Stimulated activated CD4-positive, alpha-beta T cell treated with anti-CD3 and anti-CD28 coated beads, Interleukin-15, amount 100 ng/mL, for 24 hours (primary cell): ENCODE measurements at regions not wholly inside any gene's neighbourhood (a gene's known extent, or its start where the extent isn't known, plus 50 kb on each side); places are given as distances from the start of the nearest gene placed in this dataset.
"Not testable (repeated sequence)": the region's sequence is repeated elsewhere in the genome, so short reads cannot be mapped to it uniquely, and the experiment has no call there.

ENCODE experiments used
- DNase-seq: peaks from one replicate; pipeline ENCODE4 v3.0.0-alpha.2; 2020

DNA sequence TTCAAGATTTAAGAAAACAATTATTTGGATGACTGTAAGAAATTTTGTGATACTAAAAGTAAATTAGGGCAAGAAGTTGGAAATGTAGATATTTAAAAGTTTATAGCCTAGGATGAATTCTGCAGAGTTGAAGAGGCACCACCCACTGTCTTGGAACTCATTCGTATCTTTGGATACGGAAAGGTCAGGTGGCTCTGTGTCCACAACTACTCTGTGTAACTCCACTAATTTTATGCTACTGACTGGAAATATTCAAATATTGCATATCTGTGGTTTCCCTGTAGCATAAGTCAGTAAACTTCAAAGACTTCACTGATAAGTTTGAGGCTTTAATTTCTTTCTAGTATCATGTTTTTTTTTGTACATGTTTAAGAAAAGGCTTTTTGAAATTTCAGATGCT is 156.9 kb upstream of the RPRM start:
- DNase-seq: no peak

DNA sequence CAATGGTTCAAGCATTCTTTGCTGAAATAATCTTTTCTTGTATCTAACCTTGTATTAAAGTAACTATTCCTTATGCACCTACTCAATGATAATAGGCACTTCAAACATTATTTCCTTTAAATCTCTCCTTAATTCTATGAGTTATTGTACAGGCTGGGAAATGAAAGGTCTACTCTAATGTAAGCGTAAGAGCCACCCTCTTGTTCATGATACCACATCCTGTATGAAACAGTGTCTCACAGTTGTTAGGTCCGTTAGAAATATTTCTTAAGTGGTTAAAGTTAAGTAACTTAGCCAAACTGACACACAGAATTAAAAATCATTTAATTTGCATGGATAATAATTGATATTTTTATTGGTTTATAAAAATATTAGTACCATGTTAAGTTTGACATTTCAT is 162.5 kb upstream of the RPRM start:
- DNase-seq: no peak

DNA sequence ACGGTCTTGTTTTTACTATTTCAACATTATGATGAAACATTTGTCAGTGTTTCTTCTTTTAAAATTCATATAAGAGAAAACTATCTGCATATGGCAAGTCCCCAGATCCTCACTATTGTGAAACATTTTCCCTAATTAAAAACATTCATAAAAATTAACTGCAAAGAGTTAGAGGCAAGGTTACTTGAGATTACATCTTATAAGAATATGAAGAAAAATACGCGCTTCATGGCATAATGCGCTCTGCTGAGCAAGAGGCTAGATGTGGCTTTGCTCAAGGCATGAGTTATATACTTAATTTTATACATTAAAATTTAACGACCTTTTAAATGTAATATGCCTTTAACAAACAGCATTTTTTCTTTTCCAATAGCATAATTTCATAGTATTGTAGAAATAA is 166.4 kb upstream of the RPRM start:
- DNase-seq: no peak

DNA sequence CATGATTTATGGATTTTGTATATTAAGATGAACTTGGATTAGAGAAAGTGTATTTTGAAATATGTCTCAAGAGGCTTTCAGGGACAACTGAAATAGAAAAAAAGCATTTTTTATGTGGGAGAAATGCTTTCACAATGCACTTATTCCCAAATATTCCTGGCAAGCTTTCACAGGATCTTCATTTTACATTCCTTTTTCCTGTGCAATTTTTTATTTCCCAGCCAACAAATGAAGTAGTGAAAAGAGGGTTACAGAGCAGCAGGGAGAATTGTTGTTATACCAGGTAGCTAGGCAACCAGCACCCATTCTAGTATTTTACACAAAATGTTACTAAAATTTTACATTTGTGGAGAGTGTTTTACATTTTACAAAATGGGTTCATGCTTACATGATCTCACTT is 167.0 kb upstream of the RPRM start:
- DNase-seq: no peak

DNA sequence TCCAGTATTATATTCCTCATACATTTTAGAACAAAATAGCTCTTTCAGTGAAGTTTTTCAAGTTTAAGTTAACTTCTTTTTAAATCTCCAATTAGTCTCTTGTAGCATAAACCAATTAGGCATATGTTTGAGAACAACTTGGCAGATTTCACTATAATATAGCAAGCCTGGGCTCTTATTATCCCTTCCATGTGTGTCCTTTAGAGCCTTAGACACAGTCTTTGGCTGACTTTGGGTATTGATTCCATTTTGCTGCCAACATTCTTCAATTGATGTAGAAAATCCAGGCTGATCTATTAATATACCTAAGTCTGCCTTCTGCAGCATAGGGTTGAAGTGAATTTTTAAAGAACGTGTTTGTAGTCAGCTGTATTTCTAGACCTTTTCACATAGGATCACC is 179.1 kb upstream of the RPRM start:
- DNase-seq: no peak

DNA sequence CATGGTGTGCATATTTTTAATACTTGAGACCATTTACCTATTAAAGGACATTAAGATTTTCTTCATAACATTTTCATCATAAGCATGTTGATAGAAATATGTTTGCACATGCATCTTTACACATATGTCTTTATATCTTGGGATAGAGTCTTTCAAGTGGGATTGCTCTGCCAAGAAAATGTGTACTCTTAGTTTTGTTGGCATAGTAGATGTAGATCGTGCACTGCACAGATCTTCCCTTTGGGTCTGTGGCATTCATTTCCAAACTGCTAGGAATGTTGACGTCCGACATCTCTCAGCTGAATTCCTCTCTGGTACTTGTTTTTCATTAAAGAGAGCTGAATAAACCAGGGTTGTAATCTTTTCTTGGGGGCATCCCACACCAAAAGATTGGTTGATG is 183.2 kb upstream of the RPRM start:
- DNase-seq: no peak

DNA sequence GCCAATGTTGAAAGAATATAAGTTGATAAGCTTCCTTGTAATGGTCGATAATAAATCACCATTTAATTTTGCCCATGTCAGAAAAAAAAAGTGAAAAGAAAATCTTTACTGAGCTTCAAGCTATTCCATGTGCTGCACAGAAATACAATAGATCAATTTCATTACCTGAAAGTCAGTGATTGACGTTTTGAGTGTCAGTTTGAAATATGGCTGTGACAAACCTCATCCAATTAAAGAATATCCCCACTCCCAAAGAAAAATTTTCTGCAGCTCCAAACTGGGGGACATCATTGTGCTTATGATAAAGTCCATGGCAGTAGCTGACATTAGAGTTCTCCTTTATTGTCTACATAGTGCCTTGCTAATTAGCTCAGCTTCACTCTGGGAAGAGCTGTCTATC is 184.8 kb upstream of the RPRM start:
- DNase-seq: no peak

DNA sequence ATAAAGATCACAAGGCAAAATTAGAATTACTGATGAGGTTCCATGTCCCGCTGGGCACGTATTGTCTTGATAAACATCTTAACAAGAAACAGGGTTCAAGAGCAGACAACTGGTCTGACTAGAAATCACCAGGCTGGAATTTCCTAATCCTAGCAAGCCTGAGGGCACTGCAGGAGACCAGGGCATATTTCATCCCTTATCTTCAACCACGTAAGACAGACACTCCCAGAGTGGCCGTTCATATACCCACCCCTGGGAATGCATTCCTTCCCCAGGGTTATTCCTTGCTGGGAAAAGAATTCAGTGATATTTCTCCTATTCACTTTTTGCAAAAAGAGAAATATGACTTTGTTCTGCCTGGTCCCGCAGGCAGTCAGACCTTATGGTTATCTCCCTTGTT is 185.4 kb upstream of the RPRM start:
- not testable (repeated sequence) for DNase-seq

DNA sequence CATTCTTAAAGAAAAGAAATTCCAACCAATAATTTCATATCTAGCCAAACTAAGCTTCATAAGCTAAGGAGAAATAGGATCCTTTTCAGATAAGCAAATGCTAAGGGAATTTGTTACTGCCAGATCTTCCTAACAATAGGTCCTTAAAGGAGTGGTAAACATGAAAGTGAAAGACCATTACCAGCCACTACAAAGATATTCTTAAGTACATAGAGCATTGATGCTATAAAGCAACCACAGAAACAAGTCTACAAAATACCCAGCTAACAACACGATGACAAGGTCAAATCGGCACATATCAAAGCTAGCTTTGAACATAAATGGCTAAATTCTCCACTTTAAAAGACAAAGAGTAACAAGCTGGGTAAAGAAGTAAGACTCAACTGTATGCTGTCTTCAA is 188.9 kb upstream of the RPRM start:
- DNase-seq: no peak

DNA sequence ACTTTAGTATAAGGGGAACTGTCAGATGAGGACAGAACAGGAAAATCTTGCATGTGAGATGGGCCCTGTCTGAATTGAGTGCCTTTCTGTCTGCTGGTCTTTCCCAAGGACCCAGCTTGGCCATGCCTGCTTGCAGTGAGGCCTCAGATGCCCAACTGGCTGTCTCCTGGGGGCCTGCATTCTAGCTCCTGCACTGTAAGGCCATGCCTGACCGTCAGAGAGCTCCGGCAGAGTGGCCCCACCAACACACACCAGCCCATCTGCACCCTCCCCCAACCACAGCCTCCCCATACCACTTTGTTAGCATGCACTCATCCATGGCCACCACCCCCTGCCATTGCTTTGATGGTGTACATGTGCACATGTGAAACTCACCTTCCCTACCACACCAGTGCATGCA is 190.4 kb upstream of the RPRM start:
- DNase-seq: no peak

DNA sequence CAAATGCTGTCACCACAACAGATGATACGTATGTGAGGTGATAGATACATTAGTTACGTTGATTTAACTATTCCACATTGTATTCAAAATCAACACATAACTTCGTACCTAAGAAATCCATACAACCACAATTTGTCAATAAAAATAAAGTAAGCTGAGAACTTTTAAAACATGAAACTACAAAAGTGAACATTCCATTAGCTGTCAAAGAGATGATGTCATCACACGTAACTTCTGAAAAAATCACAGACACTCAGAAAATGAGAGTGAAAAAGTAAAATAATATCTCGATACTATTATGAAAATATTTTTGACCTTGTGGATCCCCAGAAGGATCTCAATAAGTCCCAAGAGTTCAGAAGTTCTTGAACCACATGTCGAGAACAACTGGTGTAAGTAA is 161.6 kb upstream of the GALNT13 start:
- no peak for DNase-seq

DNA sequence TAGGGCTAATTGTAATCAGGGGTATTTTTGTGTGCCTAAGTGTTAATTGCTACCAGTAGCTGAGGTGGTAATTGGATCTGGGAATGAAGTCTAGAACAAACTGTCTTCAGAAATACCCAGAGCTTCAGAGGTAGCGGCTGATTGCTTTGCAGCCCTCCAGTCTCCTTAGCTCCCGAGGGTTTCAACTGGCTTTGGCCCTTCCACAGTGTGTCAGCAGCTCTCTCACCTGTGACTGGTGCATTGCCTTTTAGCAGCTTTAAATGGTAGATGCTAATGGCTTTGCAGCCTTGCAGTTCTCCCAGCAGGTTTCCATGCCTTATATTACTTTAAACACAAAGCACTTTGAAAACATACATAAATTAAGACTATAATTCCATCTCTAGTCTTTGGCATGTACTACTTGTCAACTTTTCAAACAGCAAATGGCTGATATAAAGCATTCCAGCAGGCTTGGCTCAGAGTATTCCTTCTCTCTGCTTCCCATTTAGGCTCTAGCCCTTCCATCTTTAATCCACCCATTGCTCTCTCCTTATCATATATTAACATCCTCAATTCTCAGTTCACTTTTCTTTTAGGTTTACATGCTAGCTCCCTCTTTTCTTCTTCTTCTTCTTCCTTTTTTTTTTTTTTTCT is 156.4 kb upstream of the GALNT13 start:
- DNase-seq: no peak

DNA sequence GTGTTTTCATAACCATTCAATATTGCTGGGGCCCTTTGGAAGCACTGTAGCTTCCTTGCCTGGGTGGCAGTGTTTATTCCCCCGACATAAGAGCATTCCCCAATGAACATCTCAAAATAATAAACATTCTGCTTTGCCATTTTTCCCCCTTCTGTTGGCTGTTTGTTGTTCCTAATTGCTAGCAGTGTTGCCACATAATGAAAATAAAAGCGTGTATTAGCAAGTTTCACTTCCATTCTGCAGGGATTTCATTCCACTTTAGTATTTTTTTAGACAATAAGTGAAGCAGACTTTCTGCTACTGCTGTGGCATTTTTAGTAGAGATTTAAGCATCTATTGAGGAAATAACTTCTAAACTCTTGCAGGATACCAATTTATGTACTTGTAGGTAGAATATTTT is 154.7 kb upstream of the GALNT13 start:
- DNase-seq: no peak

DNA sequence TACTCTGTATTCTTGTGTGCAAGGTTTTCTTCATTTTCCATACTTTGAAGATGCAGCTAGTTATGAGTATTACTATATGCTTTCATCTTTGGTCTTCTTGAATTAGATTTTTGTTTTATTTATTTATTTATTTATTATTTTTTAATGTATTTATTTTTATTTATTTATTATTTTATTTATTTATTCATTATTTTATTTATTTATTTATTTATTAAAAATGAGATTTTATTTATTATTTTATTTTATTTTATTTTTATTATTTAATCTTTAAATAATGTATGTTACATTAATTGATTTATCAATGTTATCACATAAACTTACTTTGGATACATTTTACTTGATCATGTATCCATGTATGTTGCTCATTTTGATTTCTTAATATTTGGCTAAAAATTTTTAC is 132.3 kb upstream of the GALNT13 start:
- DNase-seq: no peak

DNA sequence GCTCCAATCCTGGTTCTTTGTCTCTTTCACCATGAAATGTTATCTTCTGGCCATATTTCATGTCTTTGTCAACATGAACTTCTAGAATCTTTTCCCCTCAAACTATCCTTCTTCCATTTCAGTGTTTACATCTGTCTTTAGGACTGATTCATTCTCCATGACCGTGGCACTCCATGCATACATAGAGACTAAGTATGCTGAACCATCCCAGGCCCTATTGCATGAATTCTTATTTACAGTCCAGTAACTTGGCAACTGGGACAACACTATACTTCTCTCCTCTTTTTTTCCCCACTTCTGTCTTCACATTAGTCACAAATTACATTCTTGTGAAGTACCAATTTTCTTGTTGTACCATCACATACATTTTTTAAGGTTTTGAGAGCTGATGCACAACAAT is 109.8 kb upstream of the GALNT13 start:
- no peak for DNase-seq

DNA sequence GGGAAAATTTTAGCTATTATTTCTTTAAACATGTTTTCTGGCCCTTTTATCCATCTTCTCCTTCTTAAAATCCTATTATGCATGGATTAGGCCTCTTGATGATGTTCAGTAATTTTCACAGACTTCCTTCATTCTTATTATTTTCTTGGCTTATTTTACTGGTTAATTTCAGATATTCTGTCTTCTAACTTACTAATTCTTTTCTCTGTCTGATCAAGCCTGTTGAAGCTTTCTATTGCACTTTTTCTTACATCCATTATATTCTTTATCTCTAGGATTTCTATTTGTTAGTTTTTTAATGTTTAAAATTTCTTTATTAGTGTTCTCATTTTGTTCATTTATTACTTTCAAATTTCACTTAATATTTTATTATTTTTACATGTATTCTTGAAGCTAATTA is 105.3 kb upstream of the GALNT13 start:
- DNase-seq: no peak

DNA sequence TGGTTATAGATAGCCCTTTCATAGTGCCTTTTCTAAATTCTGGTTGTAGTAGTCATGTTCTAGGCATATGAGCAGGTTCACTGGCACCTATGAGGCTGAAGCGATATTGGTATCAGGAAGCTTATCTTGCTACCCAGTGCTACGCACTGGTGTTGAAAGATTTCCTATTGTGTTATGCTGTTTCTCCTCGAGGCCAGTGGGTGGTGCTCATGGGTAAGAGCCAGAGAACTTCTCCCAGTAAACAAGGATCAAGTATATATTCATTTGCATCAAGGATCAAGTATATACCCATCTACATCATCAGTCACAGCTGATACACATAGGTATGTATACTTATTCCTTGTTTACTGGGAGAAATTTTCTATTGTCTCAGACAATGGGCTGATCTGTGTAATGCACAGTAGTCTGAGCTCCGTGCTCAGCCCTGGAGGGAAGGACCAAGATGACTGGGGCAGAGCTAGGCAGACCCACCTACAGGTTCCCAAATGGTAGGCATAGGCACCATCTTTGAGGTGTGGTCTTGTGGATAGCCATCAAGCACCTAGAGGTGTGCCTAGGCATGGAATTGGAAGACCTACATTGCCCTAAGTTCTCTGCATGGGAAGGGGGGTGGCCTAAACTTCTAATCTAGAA is 101.2 kb upstream of the GALNT13 start:
- DNase-seq: no peak

DNA sequence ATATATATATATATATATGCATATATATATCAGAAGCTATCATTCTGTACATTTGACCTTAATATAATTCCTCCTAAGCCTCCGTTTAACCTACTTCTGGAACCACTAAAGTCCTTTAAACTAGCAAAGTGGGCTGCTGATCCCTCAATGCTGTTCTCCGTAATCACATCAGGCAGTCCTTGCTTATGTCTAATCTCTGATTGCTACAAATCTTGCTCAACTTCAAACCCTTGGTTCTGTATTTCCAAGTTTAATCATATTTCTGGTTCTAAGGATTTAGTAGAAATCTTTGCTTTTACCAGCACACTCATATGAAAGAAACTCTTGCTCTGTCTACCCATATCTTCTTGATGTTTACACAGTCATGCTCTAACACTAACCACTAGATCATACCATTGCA is 91.5 kb upstream of the GALNT13 start:
- DNase-seq: no peak

DNA sequence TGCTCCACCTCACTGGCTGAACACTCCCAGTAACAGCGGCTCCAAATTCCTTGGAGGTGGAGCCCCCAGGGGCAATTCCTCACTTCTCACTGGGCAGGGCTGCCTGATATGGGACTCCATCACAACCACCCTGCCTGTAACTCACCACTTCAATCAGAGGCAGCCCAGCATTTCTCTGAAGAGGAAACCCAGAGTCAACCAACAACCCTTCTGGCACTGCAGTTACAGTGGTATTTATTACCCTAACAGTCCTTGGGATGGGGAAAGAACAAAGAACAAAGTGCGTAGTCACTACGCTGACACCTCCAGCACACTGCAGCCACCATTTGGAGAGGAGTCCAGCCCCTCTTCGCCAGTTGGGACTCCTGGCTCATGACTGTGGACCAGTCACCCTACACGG is 85.7 kb upstream of the GALNT13 start:
- no peak for DNase-seq

DNA sequence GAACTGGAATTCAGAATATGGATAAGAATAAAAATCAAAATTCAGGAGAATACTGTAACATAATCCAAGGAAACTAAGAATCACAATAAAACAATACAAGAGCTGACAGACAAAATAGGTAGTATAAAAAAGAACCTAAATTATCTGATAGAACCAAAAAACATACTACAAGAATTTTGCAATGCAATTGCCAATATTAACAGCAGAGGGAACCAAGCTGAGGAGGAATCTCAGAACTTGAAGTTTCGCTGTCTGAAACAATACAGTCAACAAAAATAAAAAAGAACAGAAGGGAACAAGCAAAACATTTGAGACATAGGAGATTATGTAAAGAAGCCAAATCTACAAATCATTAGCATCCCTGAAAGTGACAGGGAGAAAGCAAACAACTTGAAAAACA is 84.1 kb upstream of the GALNT13 start:
- DNase-seq: no peak

DNA sequence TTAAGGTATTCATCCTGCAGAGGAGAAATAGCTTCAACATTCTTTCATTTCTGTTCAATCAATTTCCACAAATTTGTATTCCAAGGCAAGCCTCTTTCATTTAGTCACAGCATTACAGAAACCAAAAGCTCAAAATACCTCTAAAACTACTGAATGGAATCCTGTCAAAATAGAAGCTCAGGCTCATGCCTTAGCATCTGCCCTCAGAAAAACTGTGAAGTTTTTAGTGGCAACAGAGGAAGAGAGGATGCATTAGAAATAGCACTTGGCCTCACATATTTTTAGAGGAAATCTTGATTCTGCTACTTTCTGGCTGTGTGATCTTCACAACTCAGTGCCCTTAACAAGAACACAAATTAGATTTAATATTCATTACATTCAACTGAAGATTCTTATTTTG is 69.1 kb upstream of the GALNT13 start:
- DNase-seq: no peak

DNA sequence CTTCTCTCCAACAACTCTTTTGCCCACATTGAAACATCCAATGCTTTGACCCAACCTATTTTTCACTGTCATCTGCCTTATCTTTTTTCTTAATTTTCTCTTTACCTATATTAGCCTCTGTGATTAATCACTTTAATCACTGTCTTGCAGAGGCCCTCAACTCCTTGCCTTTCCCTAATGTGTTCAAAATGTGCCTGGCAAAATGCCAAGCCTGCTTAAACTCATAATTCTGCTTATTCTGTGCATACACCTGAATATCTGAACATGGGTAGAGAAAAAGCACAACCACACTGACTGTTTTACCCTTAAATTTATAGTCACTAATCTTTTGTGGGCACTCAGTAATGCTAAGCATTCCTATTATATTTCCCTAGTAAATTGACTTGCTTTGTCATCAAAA is 63.0 kb upstream of the GALNT13 start:
- DNase-seq: no peak

DNA sequence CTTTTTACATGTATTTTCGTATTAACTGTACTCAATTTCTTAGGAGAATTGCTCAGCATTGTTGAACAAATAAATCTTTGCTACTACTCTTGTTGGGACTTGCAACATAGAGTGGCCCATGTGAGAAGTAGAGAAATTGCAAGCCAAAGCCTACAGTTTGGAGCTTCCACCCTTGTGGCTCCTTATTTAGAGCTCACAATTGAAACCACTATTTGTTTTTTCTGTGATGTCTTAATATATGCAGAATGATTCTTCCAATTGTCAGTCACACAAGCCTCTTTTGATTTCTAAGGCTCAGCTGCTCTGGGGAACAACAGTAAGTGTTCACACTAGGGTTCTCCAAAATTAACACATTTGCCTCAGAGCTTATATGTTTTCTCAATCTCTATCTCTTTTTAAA is 60.2 kb upstream of the GALNT13 start:
- no peak for DNase-seq

DNA sequence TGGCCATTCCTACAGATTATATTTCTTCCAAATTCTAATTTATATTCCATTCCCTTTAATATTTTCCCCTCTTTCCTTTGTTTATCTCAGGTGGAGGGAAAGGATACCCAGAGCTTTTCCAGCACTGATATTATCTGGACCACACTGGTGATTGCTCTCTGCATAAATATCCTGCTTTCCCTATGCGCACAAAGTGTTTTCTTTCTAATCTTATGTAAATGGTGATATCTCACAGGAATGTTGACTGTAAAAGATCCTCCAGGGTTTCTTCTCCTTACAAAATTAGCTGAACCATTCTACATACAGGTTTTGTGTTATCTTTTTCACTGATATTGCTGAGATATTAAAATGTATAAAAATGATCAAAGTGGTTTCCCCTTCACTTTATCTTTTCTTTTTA is 59.1 kb upstream of the GALNT13 start:
- no peak for DNase-seq

DNA sequence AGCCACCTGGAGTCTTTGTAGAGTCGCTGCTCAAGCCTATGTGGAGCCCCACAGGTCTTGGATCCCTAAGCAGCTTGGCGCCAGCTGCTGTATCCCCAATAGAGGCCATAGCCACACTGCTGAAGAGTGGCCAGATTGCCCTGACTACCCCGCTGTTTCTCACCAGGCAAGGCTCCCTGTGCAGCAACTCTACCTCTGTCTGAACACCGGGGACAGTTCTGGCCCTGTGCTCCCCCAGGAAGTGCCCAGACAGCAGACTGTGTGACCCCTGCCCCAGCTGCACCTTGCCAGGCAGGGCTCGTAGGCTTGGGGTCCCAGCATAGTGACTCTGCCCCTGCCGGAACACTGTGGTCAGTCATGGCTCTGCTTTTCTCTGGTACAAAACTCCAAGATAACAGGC is 53.5 kb upstream of the GALNT13 start:
- DNase-seq: no peak

DNA sequence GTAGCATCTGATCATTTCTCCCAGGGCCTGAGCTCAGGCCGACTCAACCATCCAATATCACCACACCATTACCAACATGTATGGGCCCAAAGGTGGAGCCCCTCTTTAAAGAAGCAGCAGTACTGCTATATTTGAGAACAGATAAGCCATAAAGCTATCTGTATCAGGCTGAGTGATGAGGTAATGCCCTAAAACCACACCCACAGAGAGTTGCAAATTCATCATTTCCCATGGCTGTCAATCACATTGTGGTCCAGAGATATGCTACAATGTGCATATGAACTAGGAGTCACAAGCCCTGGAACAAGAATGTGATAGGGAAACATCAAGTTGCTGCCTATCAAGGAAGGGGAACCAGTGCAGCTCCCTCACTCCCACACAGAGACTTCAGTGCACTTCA is 52.6 kb upstream of the GALNT13 start:
- no peak for DNase-seq
